ENCODE measurements at regions not wholly inside any gene's neighbourhood (a gene's known extent, or its start where the extent isn't known, plus 50 kb on each side); places are given as distances from the start of the nearest gene placed in this dataset.

DNA sequence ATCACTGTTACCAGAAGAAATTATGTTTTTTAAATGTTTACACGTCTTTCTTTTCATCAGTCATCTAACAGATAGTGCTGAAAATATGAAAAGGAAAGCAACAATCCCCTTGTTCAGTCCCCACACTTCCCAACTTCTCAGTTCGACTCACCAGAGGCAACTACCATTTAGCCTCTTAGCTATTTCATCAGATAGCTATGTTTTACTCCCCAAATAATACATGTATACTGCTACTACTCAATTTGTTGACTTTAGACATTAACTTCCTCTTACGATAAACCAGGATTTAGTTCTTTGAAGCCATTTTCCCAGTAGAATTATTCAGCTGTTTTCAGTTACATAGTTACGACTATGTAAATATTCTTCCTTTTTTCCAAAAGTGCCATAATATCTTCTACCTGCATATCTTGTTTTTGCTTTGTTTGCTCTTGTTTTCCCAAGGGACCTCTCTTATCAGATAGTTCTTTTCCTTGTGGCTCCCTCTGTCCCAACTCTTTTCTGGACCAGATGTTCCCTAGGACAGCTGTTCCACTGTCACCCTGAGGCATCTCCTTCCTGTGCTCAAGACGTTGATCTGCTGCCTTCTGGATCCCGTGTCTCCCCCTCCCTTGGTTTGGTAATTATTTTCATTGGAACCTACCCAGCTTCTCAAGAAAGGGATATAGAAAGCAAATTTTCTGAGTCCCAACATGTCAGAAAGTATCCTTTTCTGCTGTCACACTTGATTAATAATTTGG is 289.3 kb upstream of the TANK start:
- peak; percentile 34 for DNase-seq (ENCODE audit: low read depth)

GRCh38 chr2:160871953-160872352 is 288.3 kb upstream of the TANK start:
- no peak for DNase-seq (ENCODE audit: low read depth)

GRCh38 chr2:160876029-160876428 is 284.2 kb upstream of the TANK start:
- DNase-seq (ENCODE audit: low read depth), result no peak

GRCh38 chr2:160876765-160877164 is 283.5 kb upstream of the TANK start:
- DNase-seq (ENCODE audit: low read depth), result peak; percentile 33

GRCh38 chr2:160878618-160879017 is 281.6 kb upstream of the TANK start:
- no peak for DNase-seq (ENCODE audit: low read depth)

DNA sequence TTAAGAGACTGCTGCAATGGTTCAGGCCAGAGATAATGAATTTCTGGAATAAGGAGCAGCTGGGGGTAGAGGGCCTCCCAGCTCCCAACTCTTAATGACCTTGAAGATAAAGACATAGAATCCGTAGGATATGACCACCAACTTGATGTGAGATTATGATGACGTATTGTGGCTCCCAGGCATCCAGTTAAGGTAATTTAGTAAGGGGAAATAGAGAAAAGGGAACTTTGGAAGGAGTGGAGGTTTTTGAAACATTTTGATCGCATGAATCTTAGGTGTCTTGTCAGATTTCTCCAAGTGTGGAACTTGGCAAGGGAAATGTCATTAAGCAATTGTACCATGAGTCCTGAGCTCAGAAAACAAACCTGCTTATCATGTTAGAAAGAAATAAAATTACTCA is 277.3 kb upstream of the TANK start:
- no peak for DNase-seq (ENCODE audit: low read depth)

GRCh38 chr2:160884056-160884455 is 276.2 kb upstream of the TANK start:
- DNase-seq (ENCODE audit: low read depth), result no peak

DNA sequence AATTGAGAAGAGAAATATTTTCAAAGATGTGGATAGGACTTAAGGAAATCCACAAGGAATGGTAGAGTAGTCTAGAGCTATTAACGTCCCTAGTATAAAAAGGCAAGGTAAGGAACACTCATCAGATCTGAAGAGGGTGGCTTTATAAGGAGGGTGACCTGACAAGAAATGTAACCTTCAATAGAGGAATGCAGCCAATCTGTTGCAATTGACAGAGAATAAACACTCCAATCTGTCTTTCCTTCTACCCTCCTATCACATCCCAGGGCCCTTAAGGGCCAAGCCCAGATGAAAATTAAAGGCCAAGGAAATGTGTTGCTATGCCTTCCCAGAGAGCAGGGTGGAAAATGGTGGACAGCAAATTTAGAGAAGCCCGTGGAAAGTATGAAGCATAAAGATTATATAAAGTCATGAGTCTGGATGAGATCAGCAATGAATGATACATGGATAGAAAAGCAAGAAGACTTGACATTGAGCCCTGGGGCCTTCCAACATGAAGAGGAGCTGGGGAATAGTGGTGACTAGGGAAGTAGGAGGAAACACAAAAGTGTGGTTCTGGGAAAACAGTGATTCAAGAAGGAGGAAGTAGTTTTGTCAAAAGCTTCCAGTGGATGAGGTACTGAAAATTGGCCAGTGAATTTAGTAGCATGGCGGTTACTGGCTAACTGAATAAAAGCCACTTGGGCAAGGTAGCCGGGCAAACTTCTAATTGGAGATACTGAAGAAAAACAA is 270.6 kb upstream of the TANK start:
- no peak for DNase-seq (ENCODE audit: low read depth)

DNA sequence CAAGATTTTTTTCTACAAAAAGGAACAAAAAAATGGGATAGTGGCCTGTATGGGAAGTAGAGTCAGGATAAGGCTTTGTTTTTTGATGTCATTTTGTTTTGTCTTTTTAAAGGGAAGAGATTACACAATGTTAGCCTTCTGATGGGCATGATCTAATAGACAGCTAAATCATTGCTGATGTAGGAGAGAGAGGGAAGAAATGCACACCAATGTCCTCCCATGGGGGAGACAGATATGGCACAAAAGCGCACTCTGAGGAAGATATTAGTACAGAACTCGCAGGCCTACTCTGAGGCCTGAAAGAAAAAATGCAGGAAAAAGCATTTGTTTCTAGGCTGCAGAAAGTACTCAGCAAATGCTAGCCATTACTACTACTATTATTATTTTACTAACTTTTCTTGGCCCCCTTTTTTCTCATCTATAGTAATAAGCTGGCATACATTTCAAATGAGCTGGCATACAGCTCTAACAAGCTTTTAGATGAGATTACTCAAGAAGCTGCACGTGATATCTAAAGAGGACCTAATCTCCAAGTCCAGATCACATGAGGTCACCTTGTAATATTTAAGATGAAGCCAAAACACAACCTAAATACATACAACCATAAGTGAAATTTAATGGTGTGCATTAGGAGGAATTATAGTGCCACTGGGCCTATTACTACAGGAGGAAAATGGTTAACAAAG is 269.4 kb upstream of the TANK start:
- DNase-seq (ENCODE audit: low read depth), result no peak

DNA sequence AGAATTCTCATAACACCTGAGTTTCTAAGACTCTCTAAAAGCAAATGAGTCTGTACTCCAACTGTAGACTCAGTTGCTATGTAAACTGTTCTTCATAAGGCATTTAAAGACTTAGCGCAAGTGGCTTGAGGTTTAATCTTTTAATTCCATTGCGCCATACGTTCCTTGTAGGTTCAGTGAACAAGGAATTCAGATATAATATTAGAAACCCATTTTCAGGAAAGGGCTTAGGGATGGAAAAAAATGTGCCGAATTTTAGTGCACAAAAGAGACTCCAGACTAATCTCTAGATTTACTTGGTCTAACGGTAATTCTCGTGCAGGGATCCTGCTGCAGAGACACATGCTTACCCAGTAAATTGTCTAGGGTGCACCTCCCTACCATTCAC is 268.9 kb upstream of the TANK start:
- DNase-seq (ENCODE audit: low read depth), result no peak

- no peak for DNase-seq (ENCODE audit: low read depth)
Observed at GRCh38 chr2:160892204-160892603, 268.0 kb upstream of the TANK start.

- DNase-seq (ENCODE audit: low read depth), result no peak
Observed at GRCh38 chr2:160893581-160893980, 266.6 kb upstream of the TANK start.

DNA sequence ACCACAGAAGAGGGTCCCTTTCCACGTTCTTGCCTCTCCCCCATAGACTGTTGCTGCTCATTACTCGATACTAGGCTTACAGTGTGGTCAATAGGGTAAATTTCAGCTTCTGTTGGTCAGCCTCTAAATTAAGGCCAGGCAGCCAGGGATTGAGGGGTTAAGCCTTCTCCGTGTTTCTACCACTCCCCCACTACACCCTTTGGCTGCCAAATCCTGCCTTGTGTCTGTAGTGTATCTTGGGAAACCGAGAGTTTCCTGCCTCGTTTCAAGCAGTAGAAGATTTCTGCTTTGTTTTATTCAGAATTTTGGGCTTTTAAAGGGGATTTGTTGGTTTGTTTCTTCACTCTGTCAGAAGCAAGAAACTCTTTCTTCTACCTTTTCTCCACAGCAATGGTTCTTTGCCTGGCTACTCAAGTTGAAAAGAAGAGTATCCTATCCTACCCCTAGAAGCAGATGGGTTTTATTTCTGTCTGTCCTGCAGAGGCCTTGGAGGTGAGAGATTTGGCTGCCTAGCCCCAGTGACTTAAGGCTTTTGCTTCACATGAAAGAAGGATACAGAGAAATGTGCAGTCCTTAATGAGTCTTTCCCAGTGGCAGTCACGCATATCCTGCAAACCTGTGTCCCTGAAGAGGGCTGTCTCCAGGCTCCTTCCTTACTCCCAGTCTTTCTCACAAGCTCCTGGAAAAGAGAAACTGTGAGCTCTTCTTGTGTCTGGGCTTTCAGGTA is 261.5 kb upstream of the TANK start:
- DNase-seq (ENCODE audit: low read depth), result no peak

- no peak for DNase-seq (ENCODE audit: low read depth)
Observed at GRCh38 chr2:160901613-160902012, 258.6 kb upstream of the TANK start.

DNA sequence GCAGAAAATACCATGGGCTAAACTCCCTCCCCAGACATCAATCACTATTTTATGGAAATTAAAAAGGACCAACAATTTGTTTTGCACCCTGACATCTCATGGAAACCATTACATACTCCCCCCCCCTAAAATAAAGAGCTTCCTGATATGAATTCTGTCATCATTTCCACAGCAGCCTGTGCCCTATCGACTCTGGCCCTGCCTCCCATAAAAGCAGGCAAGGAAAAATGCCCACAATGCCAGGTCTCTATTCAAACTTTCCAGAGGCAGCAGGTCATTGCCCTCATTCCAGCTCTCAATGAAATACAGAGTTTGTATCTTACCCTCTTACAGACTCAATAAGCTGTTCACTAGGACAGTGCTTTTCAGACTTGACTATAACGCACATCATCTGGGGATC is 254.4 kb upstream of the TANK start:
- no peak for DNase-seq (ENCODE audit: low read depth)

DNA sequence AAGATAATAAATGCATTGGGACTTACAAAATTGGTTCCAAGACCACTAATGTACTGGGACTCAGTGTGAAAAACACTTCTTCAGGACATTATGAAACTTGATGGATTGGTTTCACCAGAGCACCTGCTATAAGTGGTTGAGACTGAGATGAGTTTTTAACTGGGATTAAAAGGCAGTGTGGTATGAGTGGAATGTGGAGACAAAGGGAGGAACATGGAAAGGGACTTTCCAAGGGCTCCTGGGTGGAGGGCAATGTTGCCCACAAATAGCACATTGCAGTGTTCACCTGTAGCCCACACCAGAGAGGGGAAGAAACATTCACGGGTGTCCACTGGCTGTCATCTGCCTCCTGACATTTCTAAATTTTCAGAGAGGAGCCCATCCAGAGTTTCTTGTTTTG is 253.3 kb upstream of the TANK start:
- DNase-seq (ENCODE audit: low read depth), result no peak

DNA sequence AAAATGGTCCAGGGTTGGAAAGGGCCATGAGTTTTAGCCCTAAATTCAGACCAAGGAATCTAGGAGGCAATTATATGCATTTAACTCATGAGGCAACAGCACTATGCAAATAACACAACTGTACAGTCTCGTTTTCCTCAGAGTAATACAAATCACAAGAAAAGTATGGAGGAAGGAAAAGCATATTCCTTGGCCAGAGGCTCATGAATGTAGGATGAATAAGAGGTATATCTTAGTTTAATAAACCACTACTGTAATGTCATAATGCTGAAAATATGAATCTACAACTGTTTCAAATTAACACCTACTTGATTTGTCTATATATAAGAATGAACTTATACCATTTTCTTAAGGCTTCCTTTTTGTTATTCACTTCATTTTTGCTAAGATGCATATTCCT is 252.5 kb upstream of the TANK start:
- DNase-seq (ENCODE audit: low read depth), result no peak

DNA sequence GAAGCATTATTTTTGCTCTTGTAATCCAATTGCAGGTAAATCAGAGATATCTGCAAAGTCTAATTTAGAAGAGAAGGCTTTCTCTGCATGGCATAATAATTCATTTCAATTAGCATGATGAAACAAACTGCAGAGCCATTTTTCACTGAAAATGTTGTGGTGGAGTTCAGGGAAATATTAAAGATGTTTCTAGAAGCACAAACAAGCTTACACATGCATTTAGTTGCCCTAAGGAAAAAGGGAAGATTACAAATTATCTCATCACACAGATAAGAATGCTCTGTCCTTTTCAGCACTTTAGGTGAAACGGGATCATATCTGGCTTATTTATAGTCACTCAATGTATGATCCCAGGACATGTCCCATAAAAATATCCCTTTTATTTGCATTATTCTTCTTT is 252.1 kb upstream of the TANK start:
- no peak for DNase-seq (ENCODE audit: low read depth)

DNA sequence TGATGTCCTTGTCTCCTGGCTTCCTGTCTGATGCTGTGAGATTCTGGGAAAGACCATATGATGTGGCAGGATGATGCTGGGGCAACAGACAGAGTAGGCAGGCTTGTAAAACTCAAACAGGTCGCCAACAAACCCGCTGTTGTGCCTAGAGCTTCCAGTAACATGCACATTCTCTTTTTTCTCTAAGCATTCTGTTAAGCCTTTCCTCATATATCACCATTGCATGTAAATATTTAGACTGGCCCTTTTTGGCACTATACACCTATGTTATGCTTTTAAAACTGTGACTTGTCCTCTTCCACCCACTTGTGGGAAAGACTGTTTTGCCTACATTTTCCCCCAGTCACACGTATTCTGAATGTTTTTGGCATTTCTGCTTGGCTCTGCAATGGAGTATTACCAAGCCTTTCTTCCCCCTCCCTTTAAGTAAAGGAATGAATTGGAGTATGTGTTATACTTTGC is 250.4 kb upstream of the TANK start:
- no peak for DNase-seq (ENCODE audit: low read depth)

- peak; percentile 73 for DNase-seq (ENCODE audit: low read depth)
Observed at GRCh38 chr2:160910681-160911080, 249.5 kb upstream of the TANK start.

DNA sequence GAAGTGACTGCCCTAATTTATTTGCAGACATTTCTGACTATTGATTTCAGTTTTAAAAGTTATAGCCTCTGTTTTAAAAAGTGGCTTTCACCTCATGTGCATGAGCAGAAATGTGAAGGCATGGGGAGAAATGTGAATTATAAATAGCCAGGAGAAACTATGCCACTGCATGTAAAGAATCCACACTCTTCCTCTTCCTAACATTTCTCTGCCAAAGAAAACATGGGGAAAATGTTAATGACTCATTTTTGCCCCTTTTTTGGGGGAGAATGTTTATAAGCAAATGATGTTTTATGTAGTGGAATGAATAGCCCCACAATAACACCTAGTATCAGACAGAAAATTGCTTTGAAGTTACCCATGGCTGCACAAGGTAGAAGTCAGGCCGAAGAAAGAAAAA is 249.0 kb upstream of the TANK start:
- DNase-seq (ENCODE audit: low read depth), result no peak

DNA sequence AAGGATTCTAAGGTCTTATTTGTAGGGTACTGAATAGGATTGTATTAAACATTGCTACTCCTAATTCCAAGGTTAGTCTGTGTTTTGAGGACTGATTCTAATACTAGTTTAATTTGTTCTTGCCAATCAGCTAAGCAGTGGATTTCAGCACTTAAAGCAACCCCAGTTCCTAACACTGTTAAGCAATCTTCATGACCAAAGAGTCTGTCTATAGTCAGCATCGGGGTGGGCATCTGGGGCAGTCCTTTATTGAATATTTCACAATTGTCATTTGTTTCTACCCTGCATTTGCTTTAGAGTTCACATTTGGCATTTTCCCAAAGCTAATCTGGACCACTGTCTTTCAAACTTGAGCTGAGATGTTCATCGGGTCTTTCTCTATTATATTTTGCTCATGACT is 248.0 kb upstream of the TANK start:
- DNase-seq (ENCODE audit: low read depth), result no peak

- no peak for DNase-seq (ENCODE audit: low read depth)
Observed at GRCh38 chr2:160913323-160913722, 246.9 kb upstream of the TANK start.

All from iris pigment epithelial cell (primary cell).